ENCODE measurements at regions not wholly inside any gene's neighbourhood (a gene's known extent, or its start where the extent isn't known, plus 50 kb on each side); places are given as distances from the start of the nearest gene placed in this dataset.

DNA sequence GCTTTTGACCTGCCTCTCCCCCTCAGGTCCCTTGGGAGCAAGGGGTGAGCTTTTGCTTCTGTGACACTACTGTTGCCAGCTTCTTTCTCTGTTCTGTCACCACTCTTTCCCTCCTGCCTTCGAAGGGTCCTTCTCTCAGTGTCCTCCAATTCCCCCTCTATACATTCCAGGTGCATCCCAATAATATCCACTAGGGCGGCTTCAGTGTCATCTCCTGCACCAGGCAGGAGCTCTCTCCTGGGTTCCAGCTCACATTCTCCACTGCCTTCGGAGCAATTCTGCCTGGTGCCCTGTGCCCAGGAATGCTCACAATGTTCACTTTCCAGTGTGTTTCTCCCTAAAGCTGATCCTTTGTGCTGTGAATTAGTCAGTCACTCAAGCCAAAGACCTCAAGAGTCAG is 83.9 kb upstream of the CXCL14 start:
- H3K9me3 Mint-ChIP-seq (ENCODE audit: low read depth, unreplicated experiment) = peaks cover 11% of the 10 kb centered on the region
- H3K4me1 Mint-ChIP-seq (ENCODE audit: low read depth, unreplicated experiment) = peaks cover 7% of the 10 kb centered on the region
- TF ChIP-seq, protein P1, sequence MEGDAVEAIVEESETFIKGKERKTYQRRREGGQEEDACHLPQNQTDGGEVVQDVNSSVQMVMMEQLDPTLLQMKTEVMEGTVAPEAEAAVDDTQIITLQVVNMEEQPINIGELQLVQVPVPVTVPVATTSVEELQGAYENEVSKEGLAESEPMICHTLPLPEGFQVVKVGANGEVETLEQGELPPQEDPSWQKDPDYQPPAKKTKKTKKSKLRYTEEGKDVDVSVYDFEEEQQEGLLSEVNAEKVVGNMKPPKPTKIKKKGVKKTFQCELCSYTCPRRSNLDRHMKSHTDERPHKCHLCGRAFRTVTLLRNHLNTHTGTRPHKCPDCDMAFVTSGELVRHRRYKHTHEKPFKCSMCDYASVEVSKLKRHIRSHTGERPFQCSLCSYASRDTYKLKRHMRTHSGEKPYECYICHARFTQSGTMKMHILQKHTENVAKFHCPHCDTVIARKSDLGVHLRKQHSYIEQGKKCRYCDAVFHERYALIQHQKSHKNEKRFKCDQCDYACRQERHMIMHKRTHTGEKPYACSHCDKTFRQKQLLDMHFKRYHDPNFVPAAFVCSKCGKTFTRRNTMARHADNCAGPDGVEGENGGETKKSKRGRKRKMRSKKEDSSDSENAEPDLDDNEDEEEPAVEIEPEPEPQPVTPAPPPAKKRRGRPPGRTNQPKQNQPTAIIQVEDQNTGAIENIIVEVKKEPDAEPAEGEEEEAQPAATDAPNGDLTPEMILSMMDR (IDR thresholded peaks at IDR 0.05; ENCODE audit: unreplicated experiment) = no peak
- peaks cover 56% of the 10 kb centered on the region for H3K27me3 Mint-ChIP-seq (ENCODE audit: unreplicated experiment)
- no TSS peak for BruUV-seq (replicated peaks)
- CTCF ChIA-PET = interaction anchor here (0.8 kb wide), 1 partner anchor 12 kb away, joined by 3 read pairs; no protein-coding TSS in a partner anchor
- DNase-seq = no peak
- no peak overlapping the region for H3K4me3 Mint-ChIP-seq (ENCODE audit: low read depth, unreplicated experiment)
- H3K36me3 Mint-ChIP-seq (ENCODE audit: insufficient read depth, unreplicated experiment) = no peaks in the 10 kb centered on the region
- intact Hi-C loops (cut with micrococcal nuclease; ENCODE audit: unreplicated experiment) = no loop called here
- no peak overlapping the region for H3K27ac Mint-ChIP-seq (ENCODE audit: unreplicated experiment)

DNA sequence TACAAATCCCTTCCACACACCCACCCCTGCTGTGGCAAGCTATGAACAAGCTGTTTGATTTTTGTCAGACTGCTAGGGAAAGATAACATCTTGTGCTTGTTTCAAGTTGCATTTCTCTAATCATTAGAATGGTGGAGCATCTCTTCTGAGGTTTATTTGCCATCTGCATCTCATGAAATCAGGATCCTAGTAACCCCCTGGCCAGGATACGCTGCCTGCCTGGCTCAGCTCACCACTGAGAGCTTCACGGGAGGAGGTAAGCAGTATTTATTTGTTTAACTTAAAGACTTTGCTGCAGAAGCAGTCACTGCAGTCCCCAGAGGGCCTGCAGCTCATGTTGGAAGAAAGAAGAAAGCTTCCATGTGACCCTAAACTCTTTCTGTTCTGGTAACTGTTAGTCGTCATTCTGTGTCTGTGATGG is 83.3 kb upstream of the CXCL14 start:
- H3K4me3 Mint-ChIP-seq (ENCODE audit: low read depth, unreplicated experiment) = no peak overlapping the region
- peaks cover 8% of the 10 kb centered on the region for H3K9me3 Mint-ChIP-seq (ENCODE audit: low read depth, unreplicated experiment)
- intact Hi-C loops (cut with micrococcal nuclease; ENCODE audit: unreplicated experiment) = no loop called here
- TF ChIP-seq, protein P1 (IDR thresholded peaks at IDR 0.05; ENCODE audit: unreplicated experiment) = no peak
- no TSS peak for BruUV-seq (replicated peaks)
- no peak for DNase-seq
- no peak overlapping the region for H3K27ac Mint-ChIP-seq (ENCODE audit: unreplicated experiment)
- no peaks in the 10 kb centered on the region for H3K36me3 Mint-ChIP-seq (ENCODE audit: insufficient read depth, unreplicated experiment)
- peaks cover 62% of the 10 kb centered on the region for H3K27me3 Mint-ChIP-seq (ENCODE audit: unreplicated experiment)
- H3K4me1 Mint-ChIP-seq (ENCODE audit: low read depth, unreplicated experiment) = peaks cover 1% of the 10 kb centered on the region
- CTCF ChIA-PET = interaction anchor here (0.8 kb wide), 1 partner anchor 11 kb away, joined by 3 read pairs; no protein-coding TSS in a partner anchor

DNA sequence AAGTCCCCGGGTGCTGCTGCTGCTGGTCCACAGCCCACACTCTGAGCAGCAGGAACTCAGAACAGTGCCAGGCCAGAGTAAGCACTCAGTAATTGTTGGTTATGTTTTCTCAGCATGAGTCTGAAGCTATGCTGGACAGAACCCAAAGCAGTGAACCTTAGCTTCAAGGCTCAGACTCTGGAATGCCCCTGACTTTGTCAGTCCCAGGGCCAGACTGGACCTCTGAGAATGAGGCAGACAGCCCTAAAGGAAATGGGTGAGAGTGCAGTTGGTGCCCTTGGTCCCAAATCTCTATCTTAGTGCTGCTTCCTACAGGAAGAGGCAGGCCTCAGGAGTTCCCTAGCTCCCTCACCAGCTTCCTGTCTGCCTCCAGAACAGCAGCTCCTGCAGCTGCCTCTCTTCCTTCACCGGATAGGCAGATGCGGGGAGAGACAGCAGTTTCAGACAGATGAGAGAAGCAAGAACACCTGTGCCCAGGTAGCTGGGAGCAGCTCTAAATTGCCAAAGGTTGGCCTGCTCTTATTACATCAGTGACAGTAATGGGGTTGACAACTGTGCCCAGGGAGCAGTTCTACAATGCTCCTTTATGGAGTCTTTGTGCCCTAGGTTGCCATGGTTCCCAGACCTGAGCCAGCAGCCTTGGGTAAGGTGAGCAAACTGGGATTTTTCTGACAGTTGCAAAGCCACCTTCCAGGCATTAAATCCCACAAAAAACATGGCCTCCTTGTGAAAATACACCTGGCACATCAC is 82.2 kb upstream of the CXCL14 start:
- DNase-seq = no peak
- no TSS peak for BruUV-seq (replicated peaks)
- intact Hi-C loops (cut with micrococcal nuclease; ENCODE audit: unreplicated experiment) = no loop called here
- Mint-ChIP-seq H3K36me3 (ENCODE audit: insufficient read depth, unreplicated experiment) (no peaks in the 10 kb centered on the region), H3K27me3 (ENCODE audit: unreplicated experiment) (peaks cover 72% of the 10 kb centered on the region), H3K9me3 (ENCODE audit: low read depth, unreplicated experiment) (peaks cover 8% of the 10 kb centered on the region), H3K27ac (ENCODE audit: unreplicated experiment) (no peak overlapping the region), H3K4me1 (ENCODE audit: low read depth, unreplicated experiment) (no peaks in the 10 kb centered on the region), H3K4me3 (ENCODE audit: low read depth, unreplicated experiment) (no peak overlapping the region)
- CTCF ChIA-PET = no interaction called here
- TF ChIP-seq, protein P1 (IDR thresholded peaks at IDR 0.05; ENCODE audit: unreplicated experiment) = no peak

DNA sequence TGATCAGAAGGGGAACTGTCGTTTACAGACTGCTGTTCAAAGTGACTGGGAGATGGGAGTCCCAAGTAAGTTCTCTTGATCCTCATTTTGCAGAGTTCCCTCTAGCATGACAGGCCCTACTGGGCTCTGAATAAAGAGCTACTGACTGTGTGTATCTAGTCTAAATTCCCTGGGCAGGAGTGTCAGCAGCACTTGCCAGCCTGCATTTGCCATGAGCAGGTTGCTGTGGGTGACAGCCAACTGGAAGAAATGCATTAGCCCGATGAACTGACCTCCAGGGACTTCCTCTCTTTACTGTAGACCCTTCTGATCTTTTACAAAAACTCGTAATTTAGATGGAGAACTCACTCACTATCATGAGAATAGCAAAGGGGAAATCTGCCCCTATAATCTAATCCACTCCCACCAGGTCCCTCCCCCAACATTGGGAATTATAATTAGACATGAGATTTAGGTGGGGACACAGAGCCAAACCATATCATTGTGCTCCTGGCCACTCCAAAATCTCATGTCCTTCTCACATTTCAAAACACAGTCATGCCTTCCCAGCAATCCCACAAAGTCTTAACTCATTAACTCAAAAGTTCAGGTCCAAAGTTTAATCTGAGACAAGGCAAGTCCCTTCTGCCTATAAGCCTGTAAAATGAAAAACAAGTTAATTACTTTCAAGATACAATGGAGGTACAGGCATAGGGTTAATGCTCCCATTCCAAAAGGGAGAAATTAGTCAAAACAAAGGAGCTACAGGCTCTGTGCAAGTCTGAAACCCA is 78.9 kb upstream of the CXCL14 start:
- intact Hi-C loops (cut with micrococcal nuclease; ENCODE audit: unreplicated experiment) = no loop called here
- TF ChIP-seq, protein P1 (IDR thresholded peaks at IDR 0.05; ENCODE audit: unreplicated experiment) = no peak
- CTCF ChIA-PET = interaction anchor here (0.7 kb wide), 1 partner anchor 389 kb away, joined by 3 read pairs; no protein-coding TSS in a partner anchor
- Mint-ChIP-seq H3K9me3 (ENCODE audit: low read depth, unreplicated experiment) (peaks cover 10% of the 10 kb centered on the region), H3K4me3 (ENCODE audit: low read depth, unreplicated experiment) (no peak overlapping the region), H3K27ac (ENCODE audit: unreplicated experiment) (no peak overlapping the region), H3K36me3 (ENCODE audit: insufficient read depth, unreplicated experiment) (no peaks in the 10 kb centered on the region), H3K4me1 (ENCODE audit: low read depth, unreplicated experiment) (no peaks in the 10 kb centered on the region), H3K27me3 (ENCODE audit: unreplicated experiment) (peaks cover 94% of the 10 kb centered on the region)
- BruUV-seq (replicated peaks) = no TSS peak
- no peak for DNase-seq

All from Calu3 (cell line).